ENCODE measurements at regions not wholly inside any gene's neighbourhood (a gene's known extent, or its start where the extent isn't known, plus 50 kb on each side); places are given as distances from the start of the nearest gene placed in this dataset.

GRCh38 chr6:166771701-166772100 lies 144.7 kb upstream of the RPS6KA2 start:
- TF ChIP-seq CTCF (IDR thresholded peaks at IDR 0.05) (no peak), POLR2A (IDR thresholded peaks at IDR 0.05) (no peak)
